ENCODE measurements at regions not wholly inside any gene's neighbourhood (a gene's known extent, or its start where the extent isn't known, plus 50 kb on each side); places are given as distances from the start of the nearest gene placed in this dataset.

DNA sequence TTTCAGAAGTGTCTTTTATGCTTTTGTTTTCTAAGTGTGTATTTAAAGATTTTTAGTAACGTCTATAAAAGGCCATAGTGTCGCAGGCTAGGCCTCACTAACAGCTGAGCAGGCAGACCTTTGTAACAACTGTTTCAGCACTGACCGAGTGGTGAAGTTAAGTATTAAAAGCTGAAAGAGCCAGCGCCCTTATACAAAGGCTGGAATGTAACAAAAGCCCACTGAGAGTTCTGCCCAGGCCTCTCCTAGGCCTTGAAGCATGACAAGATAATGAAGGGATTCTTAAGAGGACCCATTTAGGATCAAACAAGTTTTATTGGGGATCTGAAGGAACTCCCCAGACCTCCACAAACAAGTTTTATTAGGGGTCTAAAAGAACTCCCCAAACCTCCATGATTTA, 722.5 kb upstream of the PRKX start (continued):
- TF ChIP-seq, protein P1, sequence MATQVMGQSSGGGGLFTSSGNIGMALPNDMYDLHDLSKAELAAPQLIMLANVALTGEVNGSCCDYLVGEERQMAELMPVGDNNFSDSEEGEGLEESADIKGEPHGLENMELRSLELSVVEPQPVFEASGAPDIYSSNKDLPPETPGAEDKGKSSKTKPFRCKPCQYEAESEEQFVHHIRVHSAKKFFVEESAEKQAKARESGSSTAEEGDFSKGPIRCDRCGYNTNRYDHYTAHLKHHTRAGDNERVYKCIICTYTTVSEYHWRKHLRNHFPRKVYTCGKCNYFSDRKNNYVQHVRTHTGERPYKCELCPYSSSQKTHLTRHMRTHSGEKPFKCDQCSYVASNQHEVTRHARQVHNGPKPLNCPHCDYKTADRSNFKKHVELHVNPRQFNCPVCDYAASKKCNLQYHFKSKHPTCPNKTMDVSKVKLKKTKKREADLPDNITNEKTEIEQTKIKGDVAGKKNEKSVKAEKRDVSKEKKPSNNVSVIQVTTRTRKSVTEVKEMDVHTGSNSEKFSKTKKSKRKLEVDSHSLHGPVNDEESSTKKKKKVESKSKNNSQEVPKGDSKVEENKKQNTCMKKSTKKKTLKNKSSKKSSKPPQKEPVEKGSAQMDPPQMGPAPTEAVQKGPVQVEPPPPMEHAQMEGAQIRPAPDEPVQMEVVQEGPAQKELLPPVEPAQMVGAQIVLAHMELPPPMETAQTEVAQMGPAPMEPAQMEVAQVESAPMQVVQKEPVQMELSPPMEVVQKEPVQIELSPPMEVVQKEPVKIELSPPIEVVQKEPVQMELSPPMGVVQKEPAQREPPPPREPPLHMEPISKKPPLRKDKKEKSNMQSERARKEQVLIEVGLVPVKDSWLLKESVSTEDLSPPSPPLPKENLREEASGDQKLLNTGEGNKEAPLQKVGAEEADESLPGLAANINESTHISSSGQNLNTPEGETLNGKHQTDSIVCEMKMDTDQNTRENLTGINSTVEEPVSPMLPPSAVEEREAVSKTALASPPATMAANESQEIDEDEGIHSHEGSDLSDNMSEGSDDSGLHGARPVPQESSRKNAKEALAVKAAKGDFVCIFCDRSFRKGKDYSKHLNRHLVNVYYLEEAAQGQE (IDR thresholded peaks at IDR 0.05; ENCODE audit: unreplicated experiment) = no peak

DNA sequence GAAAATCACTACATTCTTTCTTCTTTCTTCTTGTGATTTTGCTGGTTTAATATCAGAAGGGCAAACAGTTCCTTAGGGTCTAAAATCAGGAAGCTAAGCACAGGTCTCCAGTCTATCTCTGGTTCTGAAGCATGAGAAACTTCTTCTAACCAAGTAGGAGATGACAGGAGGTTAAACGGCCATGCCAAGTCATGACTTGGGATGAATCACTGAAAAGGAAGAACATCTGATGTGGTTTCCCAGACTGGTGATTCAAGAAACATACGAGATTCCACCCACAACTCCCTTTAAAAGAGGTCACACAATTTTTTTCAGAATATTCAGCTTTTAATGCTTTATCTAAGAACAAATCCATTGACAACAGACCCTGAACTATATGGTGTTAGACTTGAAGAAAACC, 684.0 kb upstream of the PRKX start:
- H3K4me2 ChIP-seq = no peak overlapping the region
- H3K36me3 Mint-ChIP-seq (ENCODE audit: low read depth) = no peaks in the 10 kb centered on the region
- H3K27ac Mint-ChIP-seq = no peak overlapping the region
- TF ChIP-seq ZNF114 (CRISPR knock-in tag; IDR thresholded peaks at IDR 0.05) (no peak), EZH2 (IDR thresholded peaks at IDR 0.05; ENCODE audit: low read depth, unreplicated experiment) (no peak), CREB1 (CRISPR knock-in tag; IDR thresholded peaks at IDR 0.05; ENCODE audit: low read depth) (no peak), ETS1 (IDR thresholded peaks at IDR 0.05) (no peak), CTCF (conservative IDR thresholded peaks at IDR 0.05; ENCODE audit: low read depth in 2 of 2) (no peak), EZH2phosphoT487 (IDR thresholded peaks at IDR 0.05; ENCODE audit: unreplicated experiment) (no peak), ZNF331 (CRISPR knock-in tag; IDR thresholded peaks at IDR 0.05; ENCODE audit: low read depth) (no peak), POLR2AphosphoS5 (IDR thresholded peaks at IDR 0.05; ENCODE audit: low read depth) (no peak), STAT1 (IDR thresholded peaks at IDR 0.05; ENCODE audit: unreplicated experiment) (no peak), JUNB (IDR thresholded peaks at IDR 0.05; ENCODE audit: unreplicated experiment) (no peak)
- TF ChIP-seq, protein P1 (IDR thresholded peaks at IDR 0.05; ENCODE audit: unreplicated experiment) = no peak

More for the DNA sequence above, 684.0 kb upstream of the PRKX start:
- H3K4me3 ChIP-seq = no peak overlapping the region
- Mint-ChIP-seq H3K4me1 (no peaks in the 10 kb centered on the region), H3K4me3 (no peak overlapping the region), H3K27me3 (ENCODE audit: insufficient read depth, low read depth, poor library complexity) (no peaks in the 10 kb centered on the region), H3K9me3 (no peaks in the 10 kb centered on the region)
- H3K36me3 ChIP-seq (ENCODE audit: insufficient read depth) = no peaks in the 10 kb centered on the region
- H3K9me2 ChIP-seq (ENCODE audit: insufficient read depth) = no peaks in the 10 kb centered on the region
- H3K27ac ChIP-seq (ENCODE audit: low read depth) = no peak overlapping the region
- no peaks in the 10 kb centered on the region for H4K20me1 ChIP-seq (replicated peaks; ENCODE audit: insufficient read depth)
- DNase-seq (ENCODE audit: low spot score) (no peak), ATAC-seq (no peak)
- no peaks in the 10 kb centered on the region for H3F3A ChIP-seq (replicated peaks; ENCODE audit: low read depth)
- no peaks in the 10 kb centered on the region for H3K79me2 ChIP-seq (replicated peaks; ENCODE audit: insufficient read depth)
- no peaks in the 10 kb centered on the region for H3K4me1 ChIP-seq (ENCODE audit: insufficient read depth)
- no peak overlapping the region for H2AFZ ChIP-seq
- H3K27me3 ChIP-seq (ENCODE audit: insufficient read depth) = no peaks in the 10 kb centered on the region
